Pancreas (tissue), 10 donors: ENCODE measurements at regions not wholly inside any gene's neighbourhood (a gene's known extent, or its start where the extent isn't known, plus 50 kb on each side); places are given as distances from the start of the nearest gene placed in this dataset.

Experiments
- ATAC-seq, 4 donors: fragments of 200-7000 bp; cut with Tn5 transposase; one replicate each; pipeline versions ENCODE4 v1.8.0 to v1.9.1; 2020; ENCODE audit warnings: mild to moderate bottlenecking in 4 of 4, moderate library complexity in 4 of 4
- DNase-seq, 6 donors: peaks; one replicate each; pipeline ENCODE4 v3.0.0-alpha.2; 2020
- FAIRE-seq: peaks from 2 replicates; lab custom pipeline; 2012; peaks lifted over from hg19 to GRCh38; lab: Jason Lieb, UNC
- H3K27ac ChIP-seq, 4 donors: fragments of 200-600 bp; sonication (generic); 1 replicate in 3 of 4; 2 replicates in 1 of 4; pipeline versions ENCODE4 v1.5.0 to v1.8.0; 2020
- H3K27me3 ChIP-seq, 4 donors: fragments of 200-600 bp; one replicate each; pipeline ENCODE4 v1.8.0; 2021
- H3K36me3 ChIP-seq, 3 donors: fragments of 200-600 bp; sonication (generic) in 1 of 3; one replicate each; pipeline versions ENCODE4 v1.5.0 to v1.8.0; 2020 to 2021
- H3K4me1 ChIP-seq, 3 donors: fragments of 200-600 bp; one replicate each; pipeline ENCODE4 v1.8.0; 2021
- H3K4me3 ChIP-seq, 4 donors: fragments of 200-600 bp; sonication (generic) in 2 of 4; one replicate each; pipeline versions ENCODE4 v1.5.0 to v1.8.0; 2020 to 2021
- H3K9me3 ChIP-seq, 4 donors: fragments of 200-600 bp; one replicate each; pipeline ENCODE4 v1.8.0; 2021
- CTCF ChIP-seq, 4 donors: fragments of 200-600 bp; sonication (generic) in 3 of 4; IDR thresholded peaks; one replicate each; pipeline versions ENCODE4 v1.5.0 to v1.8.0; 2021; ENCODE audit warnings: antibody characterized with exemption in 4 of 4
- WGBS, 2 donors: extraction: QIAGEN DNeasy Blood & Tissue Kit; methylation state at CpG; one replicate each; pipeline ENCODE4 v1.1.7; 2013; 5-methylcytosine and 5-hydroxymethylcytosine counted together
- intact Hi-C, 3 donors: fragments of 100-400 bp; cut with DNase I; formaldehyde crosslinking; loops; one replicate each; pipeline versions ENCODE4 v1.11.1 to v1.14.2; 2022
- donor health status: healthy with polysubstance abuse.
- donor health status: DM: no; HTN: no; CAD: no; lungs with moderate emphysema.
- donor health status: DM: no; HTN: no; CAD: no.
- donor health status: control.
- donor health status: control.
- donor health status: Bipolar disorder and iron deficiency.
- donor health status: DM: yes; HTN: yes; CAD: no.
- donor health status: DM: no; HTN: no; CAD: no.
- donor health status: DM: no; HTN: no; CAD: no.
- donor health status: DM: yes; HTN: yes; CAD: no.

- no peak for FAIRE-seq
- no peak for DNase-seq
- no peak overlapping the region for H3K4me3 ChIP-seq
- intact Hi-C loops: no loop called here
- H3K36me3 ChIP-seq: no peaks in the 10 kb centered on the region
- no peaks in the 10 kb centered on the region for H3K27me3 ChIP-seq
- ATAC-seq: no peak
- 58 to 68% methylated on average over 3 of the region's 3 CpGs for WGBS, 2 donors
- no peak for TF ChIP-seq CTCF (IDR thresholded peaks at IDR 0.05)
- H3K4me1 ChIP-seq: no peaks in the 10 kb centered on the region
- no peaks in the 10 kb centered on the region for H3K9me3 ChIP-seq
- no peak overlapping the region for H3K27ac ChIP-seq
These were observed 849.8 kb upstream of the CDH6 start for GRCh38 chr5:30343707-30344106.

GRCh38 chr5:30341466-30341865 lies 852.0 kb upstream of the CDH6 start:
- no peaks in the 10 kb centered on the region for H3K27me3 ChIP-seq
- no peak for TF ChIP-seq CTCF (IDR thresholded peaks at IDR 0.05)
- no peak overlapping the region for H3K27ac ChIP-seq
- 49 to 51% methylated on average over 3 of the region's 3 CpGs for WGBS, 2 donors
- H3K36me3 ChIP-seq: no peaks in the 10 kb centered on the region
- no peak overlapping the region for H3K4me3 ChIP-seq
- H3K9me3 ChIP-seq: no peaks in the 10 kb centered on the region
- DNase-seq (no peak), ATAC-seq (no peak), FAIRE-seq (no peak)
- intact Hi-C loops: no loop called here
- no peaks in the 10 kb centered on the region for H3K4me1 ChIP-seq

GRCh38 chr5:30337084-30337573 lies 856.4 kb upstream of the CDH6 start:
- no peaks in the 10 kb centered on the region for H3K9me3 ChIP-seq
- H3K27me3 ChIP-seq: no peaks in the 10 kb centered on the region
- H3K36me3 ChIP-seq: no peaks in the 10 kb centered on the region
- FAIRE-seq: no peak
- no peak for TF ChIP-seq CTCF (IDR thresholded peaks at IDR 0.05)
- intact Hi-C loops: no loop called here
- H3K27ac ChIP-seq: no peak overlapping the region
- H3K4me1 ChIP-seq: no peaks in the 10 kb centered on the region
- 65 to 78% methylated on average over 5 of the region's 5 CpGs for WGBS, 2 donors
- ATAC-seq: no peak
- H3K4me3 ChIP-seq: no peak overlapping the region
- no peak for DNase-seq

GRCh38 chr5:30331534-30331933 lies 862.0 kb upstream of the CDH6 start:
- Histone ChIP-seq H3K4me1 (no peaks in the 10 kb centered on the region), H3K36me3 (no peaks in the 10 kb centered on the region), H3K4me3 (no peak overlapping the region), H3K9me3 (no peaks in the 10 kb centered on the region), H3K27me3 (no peaks in the 10 kb centered on the region), H3K27ac (no peak overlapping the region)
- ATAC-seq: no peak
- FAIRE-seq: no peak
- intact Hi-C loops: no loop called here
- WGBS, 2 donors: 65 to 86% methylated on average over 2 of the region's 2 CpGs
- DNase-seq: no peak
- TF ChIP-seq CTCF (IDR thresholded peaks at IDR 0.05): no peak

- no peak for TF ChIP-seq CTCF (IDR thresholded peaks at IDR 0.05)
- WGBS, 2 donors: 57 to 65% methylated on average over 1 of the region's 1 CpG
- intact Hi-C loops: no loop called here
- Histone ChIP-seq H3K36me3 (no peaks in the 10 kb centered on the region), H3K27ac (no peak overlapping the region), H3K27me3 (no peaks in the 10 kb centered on the region), H3K4me1 (no peaks in the 10 kb centered on the region), H3K9me3 (no peaks in the 10 kb centered on the region), H3K4me3 (no peak overlapping the region)
- FAIRE-seq (no peak), ATAC-seq (no peak), DNase-seq (no peak)
These were observed 867.7 kb upstream of the CDH6 start for GRCh38 chr5:30325795-30326194.
